Caki2 (cell line): ENCODE measurements at regions not wholly inside any gene's neighbourhood (a gene's known extent, or its start where the extent isn't known, plus 50 kb on each side); places are given as distances from the start of the nearest gene placed in this dataset.
A peak's percentile ranks its signal among the peaks of the same experiment; 100 is the strongest.

ENCODE experiments used
- DNase-seq: peaks from one replicate; pipeline ENCODE4 v3.0.0-alpha.2; 2015; ENCODE audit warnings: low read depth
- in situ Hi-C: cut with HindIII; loops from 2 replicates; pipeline ENCODE4 v1.10.0; 2016; ENCODE audit warnings: low sequenced_read_pairs, low pct_unique_long_range_greater_than_20kb, mixed read lengths

DNA sequence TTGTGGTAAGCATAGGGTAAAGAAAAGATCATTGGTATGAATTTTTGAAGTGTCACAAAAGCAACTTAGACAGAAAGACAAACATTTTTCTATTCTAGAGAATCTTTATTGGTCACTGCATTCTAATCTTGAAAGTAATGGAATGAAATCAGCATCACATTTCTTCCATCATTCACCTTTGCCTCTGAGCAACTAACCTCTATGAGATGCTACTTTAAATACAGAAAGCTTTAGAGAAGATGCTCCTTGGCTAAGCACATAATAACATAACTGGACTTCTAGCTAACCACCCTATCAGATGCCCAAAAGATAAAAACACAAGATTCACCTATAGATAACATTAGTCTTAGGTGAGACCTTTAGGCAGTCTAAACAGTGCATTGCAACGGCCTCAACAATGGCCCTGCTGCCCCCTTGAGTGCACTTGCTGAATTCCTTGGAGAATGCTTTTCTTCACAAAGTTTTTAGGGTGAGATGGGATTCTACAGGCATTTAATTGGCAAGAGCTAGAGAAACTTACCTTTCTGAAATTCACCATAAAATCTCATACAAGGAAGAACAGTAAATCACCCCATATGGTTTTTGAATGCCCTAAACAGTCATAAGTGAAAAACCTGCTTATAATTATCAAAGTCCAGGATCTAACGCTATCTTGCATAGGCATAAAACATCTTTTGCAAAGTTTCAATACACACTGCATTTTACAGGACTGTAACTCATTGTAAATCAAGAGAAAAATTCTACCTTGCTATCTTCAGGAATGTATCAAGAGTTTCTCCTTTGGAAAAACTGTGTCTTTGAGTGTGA is 791.3 kb upstream of the CHAC2 start:
- in situ Hi-C loops = no loop called here

DNA sequence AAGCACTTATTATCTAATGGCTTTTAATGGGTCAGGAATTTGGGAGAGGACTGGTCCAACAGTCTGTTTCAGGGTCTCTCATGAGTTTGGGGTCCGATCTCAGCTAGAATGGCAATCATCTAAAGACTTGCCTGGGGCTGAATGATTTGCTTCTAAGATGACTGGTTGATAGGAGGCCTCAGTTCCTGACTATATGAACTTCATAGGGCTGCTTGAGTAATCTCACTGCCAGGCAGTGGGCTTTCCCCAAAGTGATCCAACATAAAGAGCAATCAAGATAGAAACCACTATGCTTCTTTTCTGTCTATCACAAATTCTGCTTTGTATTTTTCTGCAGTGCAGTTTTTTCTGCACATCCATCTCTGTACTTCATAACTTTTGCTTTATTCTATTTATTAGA is 793.5 kb upstream of the CHAC2 start:
- no peak for DNase-seq
- in situ Hi-C loops = no loop called here

More for the DNA sequence above, 791.3 kb upstream of the CHAC2 start:
- DNase-seq = peak; percentile 16

DNA sequence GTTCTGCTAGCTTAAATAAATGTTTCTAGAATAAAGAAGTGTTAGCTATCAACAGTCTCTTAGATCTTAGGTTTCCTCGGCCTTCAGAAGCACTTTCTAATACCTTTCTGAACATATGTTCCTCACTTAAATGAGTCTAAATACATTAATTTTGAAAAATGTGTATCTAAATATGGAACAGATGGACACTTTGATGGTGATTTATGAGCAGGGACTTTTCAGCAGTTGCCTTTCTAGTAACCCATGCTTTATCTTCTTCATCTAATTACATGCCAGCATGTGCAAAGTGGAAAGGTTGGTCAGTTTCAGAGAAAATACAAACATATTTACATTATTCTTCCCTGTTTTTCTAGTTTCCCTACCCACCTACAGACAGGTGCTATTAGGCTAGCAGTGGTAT is 797.0 kb upstream of the CHAC2 start:
- in situ Hi-C loops = no loop called here
- DNase-seq = no peak

DNA sequence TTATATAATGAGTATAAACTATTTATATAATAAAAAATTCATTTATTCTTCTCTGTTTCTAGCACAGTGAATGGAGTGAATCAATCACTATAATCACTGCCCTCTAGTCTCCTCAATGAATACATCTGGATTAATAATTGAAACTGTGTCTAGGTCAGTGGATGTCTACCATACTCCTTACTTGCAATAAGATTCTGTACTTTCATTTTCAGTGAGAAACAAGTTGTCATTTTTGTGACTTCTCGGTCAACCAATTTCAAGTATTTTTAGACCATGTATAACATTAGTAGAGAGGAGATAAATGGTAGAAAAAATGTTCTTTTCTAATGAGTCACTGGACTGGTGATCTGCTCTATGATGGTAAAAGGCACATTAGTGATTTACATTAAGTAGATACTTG is 799.6 kb upstream of the CHAC2 start:
- DNase-seq = no peak
- in situ Hi-C loops = no loop called here

DNA sequence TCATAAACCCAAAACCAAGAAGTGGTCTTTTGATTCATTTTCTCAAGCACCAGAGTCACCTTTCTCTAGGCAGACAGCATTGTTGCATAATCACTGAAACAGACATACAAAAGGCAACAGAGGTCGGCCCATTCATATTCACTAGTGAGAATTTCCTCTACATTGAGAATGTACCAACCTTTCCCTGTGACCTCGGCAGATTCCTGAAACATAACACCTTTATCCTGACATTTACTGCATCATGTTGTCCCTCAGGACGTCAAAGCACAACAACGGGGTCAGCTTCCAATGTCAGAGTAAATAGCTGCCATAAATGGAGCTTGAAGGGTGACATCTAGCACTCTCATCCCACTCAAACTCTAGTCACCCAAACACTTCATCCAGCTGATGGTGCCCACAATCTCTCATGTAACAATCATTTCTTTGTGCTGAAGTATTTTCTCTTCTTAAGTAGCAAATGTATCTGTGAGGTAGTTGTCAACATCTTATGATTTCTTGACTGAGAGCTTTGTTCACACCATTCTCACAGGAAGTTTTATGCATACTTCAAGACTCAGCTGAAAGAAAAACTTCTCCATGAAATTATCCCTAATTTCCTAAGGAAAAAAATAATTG is 802.6 kb upstream of the CHAC2 start:
- in situ Hi-C loops = no loop called here
- DNase-seq = no peak

DNA sequence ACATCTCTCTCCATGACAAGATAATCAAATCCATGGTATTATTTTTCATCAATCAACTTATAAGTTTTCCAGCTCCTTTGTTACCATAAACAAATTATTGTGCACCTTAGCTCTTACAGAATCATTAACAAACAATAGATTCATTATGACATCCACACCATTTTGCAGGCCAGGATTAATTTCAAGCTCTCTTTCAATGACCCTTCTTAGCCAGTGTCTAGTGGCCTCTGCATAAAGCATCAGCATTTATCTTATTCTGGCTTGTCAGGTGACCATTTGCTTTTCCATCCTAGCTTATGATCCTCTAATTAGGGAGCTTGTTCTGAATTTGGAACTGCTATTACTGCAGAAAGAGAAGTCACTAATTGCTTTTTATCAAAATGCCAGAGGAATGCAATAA is 806.2 kb upstream of the CHAC2 start:
- in situ Hi-C loops = no loop called here
- DNase-seq = no peak

DNA sequence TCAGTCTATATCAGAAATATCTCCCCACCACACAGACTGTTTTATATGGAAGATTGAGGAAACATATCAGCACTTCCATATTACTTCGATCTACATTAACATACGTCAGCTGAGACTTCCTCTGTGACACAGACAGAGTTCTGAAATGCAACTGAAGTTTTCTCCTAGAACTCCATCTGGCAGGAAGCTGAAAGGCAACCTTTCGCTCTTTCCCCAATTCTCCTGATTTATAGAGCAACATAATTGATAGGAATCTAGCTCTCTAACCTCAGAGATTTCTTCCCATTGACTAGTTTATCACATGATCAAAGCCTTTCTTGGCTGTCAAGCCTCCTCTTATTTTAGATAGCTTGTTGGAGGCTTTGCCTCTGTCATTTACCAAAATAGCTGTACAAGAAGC is 806.7 kb upstream of the CHAC2 start:
- in situ Hi-C loops = no loop called here
- no peak for DNase-seq

DNA sequence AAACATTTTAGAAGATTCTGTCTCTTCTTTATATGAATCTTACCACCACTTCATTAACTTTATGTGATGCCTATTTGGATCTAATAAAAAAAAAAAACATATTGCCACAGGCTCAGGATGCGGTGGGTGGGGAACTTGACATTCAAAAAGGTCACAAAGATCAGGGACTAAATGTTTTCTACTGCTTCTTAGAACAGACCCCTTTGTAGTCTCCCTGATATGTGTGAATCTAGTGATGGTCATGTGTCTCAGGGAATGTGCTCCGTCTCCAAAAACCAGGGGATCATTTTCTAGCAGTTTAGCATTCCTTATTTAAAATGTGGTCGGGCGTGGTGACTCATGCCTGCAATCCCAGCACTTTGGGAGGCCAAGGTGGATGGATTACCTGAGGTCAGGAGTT is 807.8 kb upstream of the CHAC2 start:
- DNase-seq = no peak
- in situ Hi-C loops = no loop called here

DNA sequence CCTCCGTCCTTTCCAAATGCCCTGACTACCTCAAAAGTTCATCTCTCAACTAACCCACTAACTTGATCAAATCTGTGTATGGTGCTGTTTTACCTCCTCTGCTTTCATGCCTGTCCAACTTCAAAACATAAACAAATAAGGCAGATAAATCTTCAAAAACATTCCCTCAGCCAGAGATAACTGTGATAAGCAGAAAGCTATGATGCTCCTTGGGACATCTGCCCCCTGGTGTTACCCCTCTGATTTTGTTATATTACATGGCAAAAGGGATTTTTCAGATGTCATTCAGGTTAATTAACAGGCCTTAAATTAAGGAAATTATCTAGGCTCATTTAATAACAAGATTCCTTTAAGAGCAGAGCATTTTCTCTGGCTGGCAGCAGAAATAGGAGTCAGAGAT is 810.8 kb upstream of the CHAC2 start:
- in situ Hi-C loops = no loop called here
- no peak for DNase-seq

DNA sequence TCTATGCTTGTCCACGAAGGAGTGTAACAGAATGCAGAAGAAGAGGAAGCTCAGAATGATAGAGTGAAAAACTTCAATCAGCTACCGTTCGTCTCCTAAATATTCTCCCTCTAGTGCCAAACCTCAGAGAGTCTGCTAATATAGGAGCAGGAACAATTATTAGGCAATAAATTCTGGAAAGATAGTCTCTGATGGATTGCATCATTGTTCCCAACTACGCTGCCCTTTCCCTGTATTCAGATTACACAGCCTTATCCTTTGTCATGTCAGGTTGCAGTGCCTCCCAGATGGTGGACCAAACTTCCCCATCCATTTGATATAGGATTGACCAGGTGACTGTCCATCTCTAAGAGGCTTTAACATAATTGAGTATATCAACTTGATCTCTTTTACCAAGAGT is 811.5 kb upstream of the CHAC2 start:
- DNase-seq = no peak
- in situ Hi-C loops = no loop called here

DNA sequence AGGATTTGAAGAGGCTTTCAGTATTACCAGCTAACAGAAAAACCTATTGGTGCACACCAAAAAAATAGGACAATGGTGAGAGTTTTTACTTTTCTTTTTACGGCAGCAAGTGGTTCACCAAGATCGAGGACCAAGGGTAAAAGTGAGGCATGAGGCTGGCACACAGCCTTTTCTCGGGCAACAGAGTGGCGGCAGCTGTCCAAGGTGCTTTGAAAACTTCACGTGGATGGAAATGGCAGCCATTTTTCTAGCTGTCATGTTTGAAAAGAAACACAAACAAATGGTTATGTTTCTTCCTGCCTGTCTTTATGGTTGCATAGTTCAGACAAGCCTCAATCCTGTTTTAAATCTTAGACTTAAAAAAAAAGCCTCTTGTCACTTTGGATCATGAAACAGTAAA is 812.5 kb upstream of the CHAC2 start:
- in situ Hi-C loops = no loop called here
- no peak for DNase-seq

DNA sequence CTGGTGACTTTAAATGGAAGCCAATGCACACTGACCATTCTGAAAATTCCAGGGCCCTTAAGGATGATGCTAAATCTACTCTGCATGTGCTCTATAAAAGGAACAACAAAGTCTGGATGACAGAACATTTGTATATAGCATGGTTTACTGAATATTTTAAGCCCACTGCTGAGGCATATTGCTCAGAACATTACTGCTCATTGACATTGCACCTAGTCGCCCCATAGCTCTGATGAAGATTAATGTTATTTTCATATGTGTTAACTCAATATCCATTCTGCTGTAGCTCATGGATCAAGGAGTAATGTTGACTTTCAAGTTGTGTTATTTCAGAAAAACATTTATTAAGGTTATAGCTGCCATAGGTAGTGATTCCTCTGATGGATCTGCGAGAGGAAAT is 827.5 kb upstream of the CHAC2 start:
- in situ Hi-C loops = no loop called here
- no peak for DNase-seq

DNA sequence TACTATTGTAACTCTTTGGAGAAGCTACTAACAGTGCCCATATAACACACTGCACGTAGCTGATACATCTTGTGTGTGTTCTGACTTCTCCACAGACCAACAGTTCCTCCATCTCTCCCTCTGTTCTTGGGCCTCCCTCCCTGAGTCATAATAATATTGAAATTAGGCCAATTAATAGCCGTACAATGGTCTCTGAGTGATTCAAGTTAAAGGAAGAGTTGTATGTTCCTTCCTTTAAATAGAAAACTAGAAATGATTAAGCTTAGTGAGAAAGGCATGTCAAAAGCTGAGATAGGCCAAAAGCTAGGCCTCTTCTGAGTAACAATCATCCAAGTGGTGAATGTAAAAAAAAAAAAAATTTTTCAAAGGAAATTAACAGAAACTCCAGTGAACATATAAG is 828.4 kb upstream of the CHAC2 start:
- DNase-seq = no peak
- in situ Hi-C loops = no loop called here

DNA sequence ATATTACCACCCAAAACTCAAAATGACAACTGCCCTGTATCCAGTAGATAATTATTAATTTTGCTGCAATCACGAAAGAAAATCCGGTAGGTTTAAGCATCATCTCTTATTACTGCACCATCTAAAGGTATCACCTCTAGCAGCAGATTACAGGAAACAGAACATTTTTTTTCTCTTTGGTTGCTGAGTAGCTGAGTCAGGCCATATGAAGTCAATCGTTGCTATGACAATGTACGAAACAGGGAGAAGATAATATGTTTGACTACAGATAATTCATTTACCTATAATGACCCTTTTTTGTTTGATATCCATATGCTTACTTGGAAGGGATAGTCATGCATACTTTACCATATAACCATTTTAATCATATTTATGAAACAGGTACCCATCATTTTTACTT is 831.6 kb upstream of the CHAC2 start:
- no peak for DNase-seq
- in situ Hi-C loops = no loop called here

DNA sequence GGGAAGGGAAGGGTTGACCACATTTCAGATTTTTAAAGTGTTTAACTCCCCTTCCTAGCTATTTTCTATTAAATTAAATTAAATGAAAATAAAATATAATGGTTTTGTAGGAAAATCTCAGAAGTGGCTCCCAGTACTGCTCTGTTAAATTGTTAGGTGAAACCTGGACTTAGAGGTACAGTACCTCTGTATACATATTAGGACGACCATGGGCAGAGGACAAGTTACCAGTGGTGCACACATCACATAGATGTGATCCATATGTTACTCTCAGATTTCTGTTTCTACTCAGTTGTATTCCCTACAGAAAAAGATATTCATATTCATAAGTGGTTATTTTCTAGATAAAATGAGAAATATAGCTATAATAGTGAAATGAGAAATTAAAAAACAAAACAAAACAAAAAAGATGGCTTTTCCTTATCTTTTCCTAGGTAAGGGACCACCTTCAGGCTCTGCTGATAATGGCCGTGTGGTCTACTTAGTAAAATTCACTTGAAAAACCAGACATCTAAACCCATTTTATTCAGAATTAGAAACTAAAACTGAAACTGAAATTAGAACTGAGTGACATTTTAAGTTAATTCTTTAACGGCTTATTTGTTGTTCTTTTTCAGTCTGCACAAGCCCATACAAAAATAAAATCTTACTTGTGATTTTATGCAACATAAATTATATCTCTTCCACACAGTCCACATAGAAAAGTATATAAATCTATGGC is 832.5 kb upstream of the CHAC2 start:
- in situ Hi-C loops = no loop called here

DNA sequence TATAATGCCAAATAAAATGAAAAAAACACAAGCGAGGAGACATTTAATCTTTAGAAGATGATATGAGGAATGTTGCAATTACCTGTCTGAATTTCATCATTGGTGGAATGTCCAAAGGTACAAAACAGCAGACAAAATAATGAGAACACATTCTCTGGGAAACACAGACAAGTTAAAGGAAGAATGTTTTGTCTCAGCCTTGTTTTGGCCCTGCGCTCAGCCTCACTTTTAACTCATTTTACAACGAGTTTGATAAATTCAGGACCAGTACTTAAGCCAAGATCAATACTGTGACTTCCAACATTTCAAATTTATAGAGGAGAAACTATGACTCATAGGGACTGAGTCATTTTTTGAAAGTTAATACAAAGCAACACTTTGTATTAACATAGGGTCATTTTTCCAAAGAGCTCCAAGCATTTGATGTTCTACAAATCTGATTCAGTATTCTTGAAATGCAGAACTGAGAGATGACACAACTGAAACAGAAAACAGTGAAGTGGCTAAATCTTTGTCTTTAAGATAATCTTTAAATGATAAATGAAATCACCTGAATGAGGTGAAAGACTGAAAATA is 833.2 kb upstream of the CHAC2 start:
- DNase-seq = peak; percentile 62
- in situ Hi-C loops = no loop called here

More for the DNA sequence above, 832.5 kb upstream of the CHAC2 start:
- no peak for DNase-seq

DNA sequence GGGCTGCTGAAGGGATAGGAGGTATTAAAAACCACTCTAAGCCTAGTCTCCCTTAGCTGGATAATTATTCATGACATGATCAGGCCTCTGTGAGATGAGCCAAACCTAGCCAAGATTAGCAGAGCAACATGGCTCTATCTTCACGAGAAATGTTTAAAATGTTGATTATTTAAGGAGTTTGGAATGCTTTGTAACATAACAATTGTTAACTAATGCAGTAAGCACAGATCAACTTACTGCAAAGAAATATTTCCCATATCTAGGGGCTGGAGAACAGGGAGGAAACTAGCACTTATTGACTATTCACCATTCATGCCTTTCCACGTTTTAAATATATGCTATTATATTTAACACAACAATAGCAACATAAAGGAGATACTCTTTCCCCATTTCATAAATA is 833.7 kb upstream of the CHAC2 start:
- no peak for DNase-seq
- in situ Hi-C loops = no loop called here

DNA sequence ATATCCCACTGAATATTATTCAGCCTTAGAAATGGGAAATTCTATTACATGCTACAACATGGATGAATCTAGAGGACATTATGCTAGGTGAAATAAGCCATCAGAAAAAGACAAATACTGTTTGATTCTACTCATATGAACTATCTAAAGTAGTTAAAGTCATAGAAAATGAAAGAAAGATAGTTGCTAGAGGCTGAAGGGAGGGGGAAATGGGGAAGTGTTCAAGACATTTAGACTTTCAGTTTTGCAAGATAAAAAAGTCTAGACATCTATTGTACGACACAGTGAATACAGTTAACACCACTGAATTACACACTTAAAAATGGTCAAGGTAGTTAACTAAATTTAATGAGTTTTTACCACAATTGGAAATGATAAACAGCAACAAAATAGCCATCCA is 835.9 kb upstream of the CHAC2 start:
- in situ Hi-C loops = no loop called here
- DNase-seq = no peak

DNA sequence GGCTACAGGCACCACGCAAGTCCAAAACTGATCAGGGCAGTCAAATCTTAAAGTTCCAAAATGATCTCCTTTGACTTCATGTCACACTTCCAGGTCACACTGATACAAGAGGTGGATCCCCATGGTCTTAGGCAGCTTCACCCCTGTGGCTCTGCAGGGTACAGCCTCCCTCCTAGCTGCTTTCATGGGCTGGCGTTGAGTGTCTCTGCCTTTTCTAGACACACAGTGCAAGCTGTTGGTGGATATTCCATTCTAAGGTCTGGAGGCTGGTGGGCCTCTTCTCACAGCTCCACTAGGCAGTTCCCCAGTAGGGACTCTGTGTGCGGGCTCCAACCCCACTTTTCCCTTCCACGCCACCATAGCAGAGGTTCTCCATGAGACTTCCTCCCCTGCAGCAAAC is 838.2 kb upstream of the CHAC2 start:
- no peak for DNase-seq
- in situ Hi-C loops = no loop called here
